ENCODE measurements at regions not wholly inside any gene's neighbourhood (a gene's known extent, or its start where the extent isn't known, plus 50 kb on each side); places are given as distances from the start of the nearest gene placed in this dataset.
"Not testable (repeated sequence)": the region's sequence is repeated elsewhere in the genome, so short reads cannot be mapped to it uniquely, and the experiment has no call there.

DNA sequence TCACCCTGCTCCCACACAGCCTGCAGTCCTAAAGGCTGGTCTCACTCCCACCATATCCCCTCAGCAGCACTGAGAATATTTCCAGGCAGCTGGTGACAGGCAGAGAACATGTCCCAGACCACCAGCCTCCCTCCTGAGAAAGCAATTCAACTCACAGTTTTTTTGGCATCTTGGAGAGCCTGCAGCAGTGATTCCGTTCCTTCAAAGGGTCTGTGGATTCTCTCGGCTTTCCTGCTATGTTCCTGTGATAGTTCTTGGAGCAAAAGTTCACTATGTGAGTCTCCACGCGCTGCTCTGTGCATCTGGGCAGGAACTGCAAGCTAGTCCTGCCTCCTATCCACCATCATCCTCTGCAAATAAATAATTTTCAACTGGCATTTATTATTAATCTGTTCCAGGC is 448.3 kb upstream of the HSF2 start:
- DNase-seq = no peak

DNA sequence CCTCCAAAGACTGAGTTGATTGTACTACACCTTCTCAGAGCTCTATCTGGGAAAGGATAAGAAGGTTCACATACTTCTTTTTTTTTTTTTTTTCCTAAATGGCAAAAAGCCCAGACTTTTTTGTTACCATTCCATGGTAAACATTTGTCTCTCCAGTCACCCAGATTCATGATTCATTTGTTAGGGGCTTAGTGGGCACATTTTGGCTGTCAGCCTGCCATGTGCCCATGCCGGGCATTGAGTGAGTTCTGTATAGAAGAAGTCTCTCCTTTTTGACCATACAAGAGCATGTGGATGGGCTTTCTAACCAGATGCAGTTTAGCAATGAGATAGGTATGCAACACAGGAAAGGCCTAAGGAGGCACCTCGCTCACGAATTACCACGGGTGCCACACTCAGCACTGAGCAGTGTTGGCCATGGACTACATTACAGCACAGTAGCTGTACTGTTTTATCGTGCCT is 447.5 kb upstream of the HSF2 start:
- no peak for DNase-seq

DNA sequence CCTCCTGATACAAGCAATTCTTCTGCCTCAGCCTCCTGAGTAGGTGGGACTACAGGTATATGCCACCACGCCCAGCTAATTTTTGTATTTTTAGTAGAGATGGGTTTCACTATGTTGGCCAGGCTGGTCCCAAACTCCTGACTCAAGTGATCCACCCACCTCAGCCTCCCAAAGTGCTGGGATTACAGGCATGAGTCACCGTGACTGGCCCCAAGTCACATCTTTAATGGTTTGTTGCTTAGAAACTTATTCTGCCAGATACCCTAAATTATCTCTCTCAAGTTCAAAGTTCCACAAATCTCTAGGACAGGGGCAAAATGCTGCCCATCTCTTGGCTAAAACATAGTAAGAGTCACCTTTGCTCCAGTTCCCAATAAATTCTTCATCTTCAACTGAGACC is 444.1 kb upstream of the HSF2 start:
- not testable (repeated sequence) for DNase-seq

DNA sequence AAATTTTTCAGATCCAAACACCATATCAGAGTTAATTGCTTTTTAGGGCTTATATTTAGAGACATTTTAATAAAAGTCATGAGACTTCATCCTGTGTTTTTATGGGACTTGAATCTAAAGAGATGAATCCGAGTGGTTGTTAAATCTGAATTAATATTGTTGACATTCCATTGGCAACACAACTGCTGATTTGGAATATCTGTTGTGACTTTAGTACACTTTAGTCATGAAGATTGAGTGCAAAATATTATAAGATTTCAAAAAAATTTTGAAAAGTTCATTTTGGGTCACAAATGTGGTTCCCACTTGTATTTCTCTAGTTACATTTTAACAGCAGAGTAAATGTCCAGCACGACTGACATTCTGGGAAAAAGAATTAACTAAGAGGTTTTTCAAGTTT is 442.7 kb upstream of the HSF2 start:
- no peak for DNase-seq

GRCh38 chr6:121959501-121959900 is 440.0 kb upstream of the HSF2 start:
- DNase-seq = no peak

- DNase-seq = no peak
Observed at GRCh38 chr6:121961619-121962125, 437.8 kb upstream of the HSF2 start.

DNA sequence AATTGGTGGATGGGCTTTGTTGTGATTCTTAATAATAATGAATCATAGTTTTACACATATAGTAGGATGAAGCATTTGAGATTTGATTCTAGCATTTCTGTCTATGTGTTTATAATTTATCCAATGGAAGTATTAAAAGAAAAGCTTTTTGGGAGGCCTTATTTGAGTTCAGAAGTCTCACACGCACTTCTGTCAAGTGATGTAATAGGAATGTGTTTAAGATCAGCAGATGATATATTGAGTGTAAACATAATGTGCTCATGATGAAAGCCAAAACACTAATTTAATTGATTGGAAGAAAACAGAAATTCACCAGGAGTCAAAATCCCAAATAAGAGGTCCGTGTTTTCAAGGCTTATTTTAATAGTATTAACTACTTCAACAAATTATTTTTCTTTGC is 435.6 kb upstream of the HSF2 start:
- no peak for DNase-seq

DNA sequence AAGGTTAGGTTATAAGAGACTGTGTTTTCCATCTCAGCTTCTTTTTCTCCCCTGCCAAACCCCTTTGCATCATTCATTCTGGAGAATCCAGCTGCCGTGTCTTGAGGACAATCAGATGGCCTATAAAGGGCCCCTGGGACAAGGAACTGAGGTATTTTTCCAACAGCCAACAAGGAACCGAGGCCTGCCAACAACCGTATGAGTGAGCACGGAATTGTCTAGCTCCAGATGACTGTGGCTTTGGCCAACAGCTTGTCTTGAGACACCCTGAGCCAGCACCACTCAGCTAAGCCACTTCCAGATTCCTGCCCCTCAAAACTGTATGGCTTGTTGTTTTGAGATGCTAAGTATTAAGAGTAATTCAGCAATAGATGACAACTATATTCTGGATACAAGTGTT is 433.7 kb upstream of the HSF2 start:
- DNase-seq = no peak

- no peak for DNase-seq
Observed at GRCh38 chr6:121967631-121968030, 431.8 kb upstream of the HSF2 start.

DNA sequence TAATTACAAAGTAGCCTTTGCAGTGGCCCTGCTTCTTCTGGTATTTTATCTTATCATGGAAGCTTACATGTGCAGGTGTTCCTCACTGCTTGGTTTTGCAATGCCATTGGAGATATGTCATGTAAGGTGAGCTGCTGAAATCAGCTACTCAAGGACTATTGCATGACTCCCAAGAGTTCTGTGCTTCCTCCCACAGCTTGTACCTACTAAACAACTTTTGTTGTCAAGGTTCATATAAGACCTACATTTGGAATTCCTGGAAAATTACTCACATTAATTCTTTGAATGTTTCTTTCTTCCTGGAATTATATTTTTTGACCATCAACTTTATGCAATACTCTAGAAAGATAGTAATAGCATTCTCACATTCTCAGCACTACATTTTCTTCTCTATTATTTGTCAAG is 427.5 kb upstream of the HSF2 start:
- DNase-seq = no peak

GRCh38 chr6:121984956-121985355 is 414.5 kb upstream of the HSF2 start:
- DNase-seq = no peak

GRCh38 chr6:121993362-121993761 is 406.1 kb upstream of the HSF2 start:
- no peak for DNase-seq

DNA sequence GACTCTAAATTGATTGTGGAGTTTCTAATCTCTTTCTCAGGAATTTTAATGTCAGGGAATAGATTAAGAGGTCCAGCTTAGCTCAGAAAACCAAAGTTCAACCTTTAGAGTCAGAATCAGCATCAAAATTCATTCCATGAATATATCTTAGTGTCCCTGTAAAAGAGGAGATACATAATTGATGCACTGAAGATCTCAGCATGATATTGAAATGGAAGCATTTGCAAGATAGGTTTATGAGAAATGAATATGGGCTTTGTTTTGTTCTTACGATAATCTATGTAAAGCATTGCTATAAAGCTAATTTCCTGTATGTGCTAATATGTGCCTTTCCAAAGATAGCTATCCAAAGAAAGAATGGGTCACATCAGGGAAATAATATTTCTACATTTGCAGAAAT is 404.5 kb upstream of the HSF2 start:
- DNase-seq = no peak

GRCh38 chr6:121998631-121999030 is 400.8 kb upstream of the HSF2 start:
- no peak for DNase-seq

- no peak for DNase-seq
Observed at GRCh38 chr6:121999456-122000065, 399.9 kb upstream of the HSF2 start.

- DNase-seq = no peak
Observed at GRCh38 chr6:122005661-122006060, 393.8 kb upstream of the HSF2 start.

- no peak for DNase-seq
Observed at GRCh38 chr6:122007339-122007738, 392.1 kb upstream of the HSF2 start.

- no peak for DNase-seq
Observed at GRCh38 chr6:122008101-122008999, 391.1 kb upstream of the HSF2 start.

DNA sequence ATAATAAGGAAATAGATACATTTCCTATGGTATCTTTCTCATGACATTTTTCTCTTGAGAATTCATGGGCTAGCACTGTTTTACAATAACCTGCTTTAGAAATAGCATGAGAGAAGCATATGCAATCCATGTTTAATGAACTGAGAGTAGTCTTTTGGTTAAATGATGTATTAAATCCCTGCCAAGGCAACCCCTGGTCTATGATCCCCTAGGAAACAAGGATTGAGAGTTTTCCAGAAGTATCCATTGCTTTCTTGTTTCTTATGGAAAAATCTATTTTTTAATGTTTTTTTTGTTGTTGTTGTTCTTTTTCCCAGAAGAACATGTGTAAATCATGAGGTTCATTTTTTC is 390.5 kb upstream of the HSF2 start:
- DNase-seq = no peak

DNA sequence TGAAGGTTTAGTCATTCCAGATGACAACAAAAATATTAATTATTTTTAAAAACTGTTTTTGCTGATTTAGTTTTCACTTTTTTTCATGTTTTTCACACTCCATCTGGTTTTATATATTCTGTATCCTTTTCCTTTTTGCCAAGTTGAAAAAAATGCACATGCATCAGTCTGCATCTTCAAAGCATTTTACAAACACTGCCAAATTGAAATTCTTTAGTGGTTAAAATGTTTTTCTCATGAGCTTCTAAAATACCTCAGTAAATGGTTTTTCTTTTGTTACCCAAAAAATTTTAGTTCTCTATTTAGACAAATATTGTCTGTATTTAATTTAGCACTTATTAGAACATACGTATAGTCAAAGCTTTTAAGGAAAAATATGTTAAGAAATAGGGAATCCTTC is 386.9 kb upstream of the HSF2 start:
- DNase-seq = no peak

GRCh38 chr6:122014961-122015360 is 384.5 kb upstream of the HSF2 start:
- no peak for DNase-seq

- no peak for DNase-seq
Observed at GRCh38 chr6:122020588-122021264, 378.7 kb upstream of the HSF2 start.

GRCh38 chr6:122025104-122025503 is 374.3 kb upstream of the HSF2 start:
- DNase-seq = no peak

Measured in SHP77 treated with DMSO at 0.1 percent for 48 hours (cell line).